ENCODE measurements at regions not wholly inside any gene's neighbourhood (a gene's known extent, or its start where the extent isn't known, plus 50 kb on each side); places are given as distances from the start of the nearest gene placed in this dataset.
A peak's percentile ranks its signal among the peaks of the same experiment; 100 is the strongest.
"Not testable (repeated sequence)": the region's sequence is repeated elsewhere in the genome, so short reads cannot be mapped to it uniquely, and the experiment has no call there.

DNA sequence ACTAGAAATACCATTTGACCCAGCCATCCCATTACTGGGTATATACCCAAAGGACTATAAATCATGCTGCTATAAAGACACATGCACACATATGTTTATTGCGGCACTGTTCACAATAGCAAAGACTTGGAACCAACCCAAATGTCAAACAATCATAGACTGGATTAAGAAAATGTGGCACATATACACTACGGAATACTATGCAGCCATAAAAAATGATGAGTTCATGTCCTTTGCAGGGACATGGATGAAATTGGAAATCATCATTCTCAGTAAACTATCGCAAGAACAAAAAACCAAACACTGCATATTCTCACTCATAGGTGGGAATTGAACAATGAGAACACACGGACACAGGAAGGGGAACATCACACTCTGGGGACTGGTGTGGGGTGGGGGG, 220.4 kb downstream of the ZNF608 start:
- TF ChIP-seq SALL2 (tag by site-specific recombination; IDR thresholded peaks at IDR 0.05; ENCODE audit: borderline replicate concordance); BCL11B (tag by site-specific recombination; IDR thresholded peaks at IDR 0.05; ENCODE audit: low read depth); ZNF19 (tag by site-specific recombination; IDR thresholded peaks at IDR 0.05; ENCODE audit: low read depth); ZNF600 (tag by site-specific recombination; IDR thresholded peaks at IDR 0.05); ZNF335 (tag by site-specific recombination; conservative IDR thresholded peaks at IDR 0.05): not testable (repeated sequence)
- TF ChIP-seq, protein P1, sequence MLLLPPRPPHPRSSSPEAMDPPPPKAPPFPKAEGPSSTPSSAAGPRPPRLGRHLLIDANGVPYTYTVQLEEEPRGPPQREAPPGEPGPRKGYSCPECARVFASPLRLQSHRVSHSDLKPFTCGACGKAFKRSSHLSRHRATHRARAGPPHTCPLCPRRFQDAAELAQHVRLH (tag by site-specific recombination; IDR thresholded peaks at IDR 0.05), result 0 out of 2 replicates have a peak, but pooled peaks have one; percentile 45
- TF ChIP-seq, protein P2, sequence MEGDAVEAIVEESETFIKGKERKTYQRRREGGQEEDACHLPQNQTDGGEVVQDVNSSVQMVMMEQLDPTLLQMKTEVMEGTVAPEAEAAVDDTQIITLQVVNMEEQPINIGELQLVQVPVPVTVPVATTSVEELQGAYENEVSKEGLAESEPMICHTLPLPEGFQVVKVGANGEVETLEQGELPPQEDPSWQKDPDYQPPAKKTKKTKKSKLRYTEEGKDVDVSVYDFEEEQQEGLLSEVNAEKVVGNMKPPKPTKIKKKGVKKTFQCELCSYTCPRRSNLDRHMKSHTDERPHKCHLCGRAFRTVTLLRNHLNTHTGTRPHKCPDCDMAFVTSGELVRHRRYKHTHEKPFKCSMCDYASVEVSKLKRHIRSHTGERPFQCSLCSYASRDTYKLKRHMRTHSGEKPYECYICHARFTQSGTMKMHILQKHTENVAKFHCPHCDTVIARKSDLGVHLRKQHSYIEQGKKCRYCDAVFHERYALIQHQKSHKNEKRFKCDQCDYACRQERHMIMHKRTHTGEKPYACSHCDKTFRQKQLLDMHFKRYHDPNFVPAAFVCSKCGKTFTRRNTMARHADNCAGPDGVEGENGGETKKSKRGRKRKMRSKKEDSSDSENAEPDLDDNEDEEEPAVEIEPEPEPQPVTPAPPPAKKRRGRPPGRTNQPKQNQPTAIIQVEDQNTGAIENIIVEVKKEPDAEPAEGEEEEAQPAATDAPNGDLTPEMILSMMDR (tag by site-specific recombination; IDR thresholded peaks at IDR 0.05), result not testable (repeated sequence)

All from HEK293 (cell line).